Colonic mucosa (tissue), 4 donors: ENCODE measurements at regions not wholly inside any gene's neighbourhood (a gene's known extent, or its start where the extent isn't known, plus 50 kb on each side); places are given as distances from the start of the nearest gene placed in this dataset.
A peak's percentile ranks its signal among the peaks of the same experiment; 100 is the strongest.

ENCODE experiments used
- DNase-seq: peaks from one replicate; pipeline ENCODE4 v3.0.0-alpha.2; 2020
- H3K27ac ChIP-seq: fragments of 200-600 bp; one replicate; pipeline ENCODE4 v1.8.0; 2021
- H3K27me3 ChIP-seq: fragments of 200-600 bp; one replicate; pipeline ENCODE4 v1.8.0; 2021
- H3K36me3 ChIP-seq: fragments of 200-600 bp; one replicate; pipeline ENCODE4 v1.8.0; 2021
- H3K4me1 ChIP-seq: fragments of 200-600 bp; one replicate; pipeline ENCODE4 v1.8.0; 2021; ENCODE audit warnings: mild to moderate bottlenecking
- H3K4me3 ChIP-seq: fragments of 200-600 bp; one replicate; pipeline ENCODE4 v1.8.0; 2021
- H3K9ac ChIP-seq, 2 donors: one replicate each; pipeline ENCODE4 v1.7.0; 2013; ENCODE audit warnings: control low read depth in 2 of 2, low read depth in 2 of 2, low read length in 2 of 2
- H3K9me3 ChIP-seq: fragments of 200-600 bp; one replicate; pipeline ENCODE4 v1.8.0; 2021
- intact Hi-C: fragments of 100-400 bp; cut with DNase I; formaldehyde crosslinking; loops from one replicate; pipeline ENCODE4 v1.14.1; 2022
- TF ChIP-seq, protein P1 (sequence below): fragments of 200-600 bp; IDR thresholded peaks from one replicate; pipeline ENCODE4 v1.8.0; 2022; ENCODE audit warnings: antibody characterized with exemption, mild to moderate bottlenecking
- donor health status: healthy.
- donor health status: DM: no; HTN: no; CAD: no.
- donor health status: DM: no; HTN: no; CAD: no.

DNA sequence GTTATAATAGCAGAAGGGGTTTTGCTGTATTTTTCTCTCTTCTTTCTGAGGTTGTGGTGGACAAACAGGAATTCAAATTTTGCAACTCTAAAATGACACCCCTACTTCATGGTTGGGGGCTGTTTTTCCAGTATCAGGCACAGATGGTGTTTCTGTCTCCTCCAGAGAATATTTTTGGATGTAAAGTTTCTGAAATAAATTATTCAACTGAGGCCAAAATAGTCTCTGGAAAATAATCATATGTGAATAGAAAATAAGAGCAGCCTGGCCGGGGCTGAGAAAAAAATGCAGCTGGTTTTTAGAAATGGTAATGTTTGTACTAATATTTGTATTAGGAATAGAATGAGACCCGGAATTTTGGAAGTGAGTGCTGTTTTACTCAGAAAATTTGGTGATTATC is 121.3 kb upstream of the ADAMTS9 start:
- Histone ChIP-seq H3K36me3 (no peaks in the 10 kb centered on the region), H3K4me1 (no peaks in the 10 kb centered on the region), H3K27me3 (no peaks in the 10 kb centered on the region), H3K9ac (no peak overlapping the region), H3K4me3 (no peak overlapping the region), H3K9me3 (no peaks in the 10 kb centered on the region), H3K27ac (no peak overlapping the region)
- no peak for DNase-seq
- intact Hi-C loops = no loop called here
- TF ChIP-seq, protein P1, sequence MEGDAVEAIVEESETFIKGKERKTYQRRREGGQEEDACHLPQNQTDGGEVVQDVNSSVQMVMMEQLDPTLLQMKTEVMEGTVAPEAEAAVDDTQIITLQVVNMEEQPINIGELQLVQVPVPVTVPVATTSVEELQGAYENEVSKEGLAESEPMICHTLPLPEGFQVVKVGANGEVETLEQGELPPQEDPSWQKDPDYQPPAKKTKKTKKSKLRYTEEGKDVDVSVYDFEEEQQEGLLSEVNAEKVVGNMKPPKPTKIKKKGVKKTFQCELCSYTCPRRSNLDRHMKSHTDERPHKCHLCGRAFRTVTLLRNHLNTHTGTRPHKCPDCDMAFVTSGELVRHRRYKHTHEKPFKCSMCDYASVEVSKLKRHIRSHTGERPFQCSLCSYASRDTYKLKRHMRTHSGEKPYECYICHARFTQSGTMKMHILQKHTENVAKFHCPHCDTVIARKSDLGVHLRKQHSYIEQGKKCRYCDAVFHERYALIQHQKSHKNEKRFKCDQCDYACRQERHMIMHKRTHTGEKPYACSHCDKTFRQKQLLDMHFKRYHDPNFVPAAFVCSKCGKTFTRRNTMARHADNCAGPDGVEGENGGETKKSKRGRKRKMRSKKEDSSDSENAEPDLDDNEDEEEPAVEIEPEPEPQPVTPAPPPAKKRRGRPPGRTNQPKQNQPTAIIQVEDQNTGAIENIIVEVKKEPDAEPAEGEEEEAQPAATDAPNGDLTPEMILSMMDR = no peak

DNA sequence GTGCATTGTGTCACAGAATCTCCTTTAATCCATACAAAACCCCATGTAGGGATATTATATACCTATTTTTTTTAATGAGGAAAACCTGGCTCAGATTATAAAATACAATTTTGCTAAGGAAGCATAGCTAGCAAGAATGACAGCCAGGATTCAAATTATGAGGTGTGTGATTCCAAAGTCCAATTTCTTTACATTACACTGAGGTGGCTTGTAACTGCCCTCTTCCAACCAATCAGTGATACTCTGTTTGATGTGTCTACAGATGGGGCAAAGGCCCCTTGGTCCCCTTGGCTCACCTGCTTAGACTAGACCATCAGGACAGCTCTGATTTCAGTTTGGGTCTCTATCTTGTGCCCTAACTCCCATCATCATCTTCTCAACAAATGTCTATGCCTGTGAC is 120.3 kb upstream of the ADAMTS9 start:
- no peaks in the 10 kb centered on the region for H3K36me3 ChIP-seq
- TF ChIP-seq, protein P1 = no peak
- H3K9me3 ChIP-seq = no peaks in the 10 kb centered on the region
- no peak overlapping the region for H3K9ac ChIP-seq
- intact Hi-C loops = no loop called here
- no peak overlapping the region for H3K27ac ChIP-seq
- H3K4me3 ChIP-seq = no peak overlapping the region
- no peaks in the 10 kb centered on the region for H3K4me1 ChIP-seq
- DNase-seq = peak; percentile 24
- H3K27me3 ChIP-seq = no peaks in the 10 kb centered on the region

DNA sequence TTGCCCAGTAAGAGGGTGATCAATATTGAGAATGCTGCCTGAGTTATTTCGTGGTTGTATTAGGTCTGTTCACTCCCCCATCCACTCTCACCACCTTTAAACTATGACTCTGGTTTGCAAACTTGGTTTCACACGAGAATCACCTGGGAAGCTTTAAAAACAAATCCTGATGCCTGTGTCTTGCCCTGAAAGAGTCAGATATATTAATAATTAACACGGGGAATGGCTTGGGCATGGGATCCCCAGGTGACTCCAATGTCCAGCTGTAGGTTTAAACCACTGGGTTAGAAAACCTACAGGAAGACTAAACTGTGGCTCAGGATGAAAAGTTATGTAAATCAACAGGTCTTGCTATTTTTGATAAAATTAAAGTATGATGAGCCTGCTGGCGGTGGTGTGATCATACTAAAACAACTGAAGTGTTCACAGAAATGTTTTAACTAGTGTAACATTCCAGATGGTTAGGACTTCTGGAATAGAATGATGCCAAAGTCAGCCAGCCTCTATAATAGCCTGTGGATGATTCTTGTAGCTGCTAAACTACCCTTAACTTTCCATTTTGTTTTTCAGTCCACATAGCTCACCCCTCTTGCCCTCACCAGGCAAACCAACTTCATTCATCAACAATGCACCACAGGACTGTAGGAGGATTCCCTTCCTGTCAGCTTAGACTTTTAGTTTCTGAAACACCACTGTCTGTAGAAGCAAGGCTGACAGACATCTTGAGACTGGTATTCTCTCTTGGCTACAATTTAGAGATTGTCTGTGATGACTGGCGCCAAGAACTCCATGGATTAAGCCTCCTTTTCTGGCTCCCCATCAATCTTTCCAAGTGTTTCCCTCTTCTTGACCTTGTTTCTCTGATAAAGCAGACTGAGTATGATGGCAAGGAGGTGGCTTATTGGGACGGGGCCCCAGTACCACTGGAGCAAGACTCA is 119.1 kb upstream of the ADAMTS9 start:
- Histone ChIP-seq H3K4me1 (no peaks in the 10 kb centered on the region), H3K9ac (no peak overlapping the region), H3K9me3 (no peaks in the 10 kb centered on the region), H3K27me3 (no peaks in the 10 kb centered on the region), H3K36me3 (no peaks in the 10 kb centered on the region), H3K27ac (no peak overlapping the region), H3K4me3 (no peak overlapping the region)
- TF ChIP-seq, protein P1 = no peak
- no peak for DNase-seq
- intact Hi-C loops = no loop called here

DNA sequence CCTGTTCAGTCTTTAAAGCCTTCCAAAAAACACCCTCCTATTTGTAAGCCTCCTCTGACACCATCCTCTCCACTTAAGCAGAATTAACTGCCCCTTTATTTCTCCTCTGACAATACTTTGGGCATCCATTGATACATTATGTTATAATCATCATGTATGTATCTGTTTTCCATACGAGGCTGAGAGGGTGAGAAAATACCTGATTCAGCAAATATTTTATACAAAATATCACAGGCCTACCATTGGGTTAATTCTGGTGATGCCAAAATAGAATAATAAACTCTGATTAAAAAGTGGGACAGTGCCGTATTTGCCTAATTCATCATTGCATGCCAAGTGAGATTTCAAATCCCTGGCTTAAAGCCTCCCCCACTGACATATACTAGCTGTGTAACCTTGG is 118.2 kb upstream of the ADAMTS9 start:
- no peak for DNase-seq
- Histone ChIP-seq H3K4me1 (no peaks in the 10 kb centered on the region), H3K9me3 (no peaks in the 10 kb centered on the region), H3K27ac (no peak overlapping the region), H3K4me3 (no peak overlapping the region), H3K27me3 (no peaks in the 10 kb centered on the region), H3K36me3 (no peaks in the 10 kb centered on the region), H3K9ac (no peak overlapping the region)
- TF ChIP-seq, protein P1 = no peak
- intact Hi-C loops = no loop called here

DNA sequence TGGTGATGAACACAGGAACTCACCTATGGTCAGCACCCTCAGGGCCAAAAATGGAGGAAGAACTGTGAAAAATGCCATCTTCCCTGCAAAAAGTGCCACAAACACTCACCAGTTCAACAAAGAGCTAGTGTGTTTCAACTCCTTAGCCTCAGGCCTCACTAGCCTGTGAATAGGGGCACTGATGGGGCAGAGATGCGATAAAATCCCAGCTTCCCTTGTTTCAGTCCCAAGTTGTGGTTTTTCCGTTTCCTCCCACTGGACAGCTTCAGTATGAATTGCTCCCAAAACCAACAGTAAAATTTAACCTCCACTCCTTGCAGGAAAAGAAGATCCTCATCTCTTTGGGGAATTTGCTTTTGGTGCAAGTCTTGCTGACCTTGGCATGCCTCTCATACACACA is 117.4 kb upstream of the ADAMTS9 start:
- Histone ChIP-seq H3K27me3 (no peaks in the 10 kb centered on the region), H3K9me3 (no peaks in the 10 kb centered on the region), H3K4me3 (no peak overlapping the region), H3K27ac (no peak overlapping the region), H3K36me3 (no peaks in the 10 kb centered on the region), H3K9ac (no peak overlapping the region), H3K4me1 (no peaks in the 10 kb centered on the region)
- no peak for DNase-seq
- TF ChIP-seq, protein P1 = no peak
- intact Hi-C loops = no loop called here
